Pancreas (tissue), 10 donors: ENCODE measurements at regions not wholly inside any gene's neighbourhood (a gene's known extent, or its start where the extent isn't known, plus 50 kb on each side); places are given as distances from the start of the nearest gene placed in this dataset.
A peak's percentile ranks its signal among the peaks of the same experiment; 100 is the strongest.

ENCODE experiments used
- ATAC-seq, 4 donors: fragments of 200-7000 bp; cut with Tn5 transposase; one replicate each; pipeline versions ENCODE4 v1.8.0 to v1.9.1; 2020; ENCODE audit warnings: mild to moderate bottlenecking in 4 of 4, moderate library complexity in 4 of 4
- DNase-seq, 6 donors: peaks; one replicate each; pipeline ENCODE4 v3.0.0-alpha.2; 2020
- FAIRE-seq: peaks from 2 replicates; lab custom pipeline; 2012; peaks lifted over from hg19 to GRCh38; lab: Jason Lieb, UNC
- H3K27ac ChIP-seq, 4 donors: fragments of 200-600 bp; sonication (generic); 1 replicate in 3 of 4; 2 replicates in 1 of 4; pipeline versions ENCODE4 v1.5.0 to v1.8.0; 2020
- H3K27me3 ChIP-seq, 4 donors: fragments of 200-600 bp; one replicate each; pipeline ENCODE4 v1.8.0; 2021
- H3K36me3 ChIP-seq, 3 donors: fragments of 200-600 bp; sonication (generic) in 1 of 3; one replicate each; pipeline versions ENCODE4 v1.5.0 to v1.8.0; 2020 to 2021
- H3K4me1 ChIP-seq, 3 donors: fragments of 200-600 bp; one replicate each; pipeline ENCODE4 v1.8.0; 2021
- H3K4me3 ChIP-seq, 4 donors: fragments of 200-600 bp; sonication (generic) in 2 of 4; one replicate each; pipeline versions ENCODE4 v1.5.0 to v1.8.0; 2020 to 2021
- H3K9me3 ChIP-seq, 4 donors: fragments of 200-600 bp; one replicate each; pipeline ENCODE4 v1.8.0; 2021
- WGBS, 2 donors: extraction: QIAGEN DNeasy Blood & Tissue Kit; methylation state at CpG; one replicate each; pipeline ENCODE4 v1.1.7; 2013; 5-methylcytosine and 5-hydroxymethylcytosine counted together
- intact Hi-C, 3 donors: fragments of 100-400 bp; cut with DNase I; formaldehyde crosslinking; loops; one replicate each; pipeline versions ENCODE4 v1.11.1 to v1.14.2; 2022
- TF ChIP-seq, protein P1 (sequence below), 4 donors: fragments of 200-600 bp; sonication (generic) in 3 of 4; IDR thresholded peaks; one replicate each; pipeline versions ENCODE4 v1.5.0 to v1.8.0; 2021; ENCODE audit warnings: antibody characterized with exemption in 4 of 4
- donor health status: healthy with polysubstance abuse.
- donor health status: DM: no; HTN: no; CAD: no; lungs with moderate emphysema.
- donor health status: DM: no; HTN: no; CAD: no.
- donor health status: control.
- donor health status: control.
- donor health status: Bipolar disorder and iron deficiency.
- donor health status: DM: yes; HTN: yes; CAD: no.
- donor health status: DM: no; HTN: no; CAD: no.
- donor health status: DM: no; HTN: no; CAD: no.
- donor health status: DM: yes; HTN: yes; CAD: no.

DNA sequence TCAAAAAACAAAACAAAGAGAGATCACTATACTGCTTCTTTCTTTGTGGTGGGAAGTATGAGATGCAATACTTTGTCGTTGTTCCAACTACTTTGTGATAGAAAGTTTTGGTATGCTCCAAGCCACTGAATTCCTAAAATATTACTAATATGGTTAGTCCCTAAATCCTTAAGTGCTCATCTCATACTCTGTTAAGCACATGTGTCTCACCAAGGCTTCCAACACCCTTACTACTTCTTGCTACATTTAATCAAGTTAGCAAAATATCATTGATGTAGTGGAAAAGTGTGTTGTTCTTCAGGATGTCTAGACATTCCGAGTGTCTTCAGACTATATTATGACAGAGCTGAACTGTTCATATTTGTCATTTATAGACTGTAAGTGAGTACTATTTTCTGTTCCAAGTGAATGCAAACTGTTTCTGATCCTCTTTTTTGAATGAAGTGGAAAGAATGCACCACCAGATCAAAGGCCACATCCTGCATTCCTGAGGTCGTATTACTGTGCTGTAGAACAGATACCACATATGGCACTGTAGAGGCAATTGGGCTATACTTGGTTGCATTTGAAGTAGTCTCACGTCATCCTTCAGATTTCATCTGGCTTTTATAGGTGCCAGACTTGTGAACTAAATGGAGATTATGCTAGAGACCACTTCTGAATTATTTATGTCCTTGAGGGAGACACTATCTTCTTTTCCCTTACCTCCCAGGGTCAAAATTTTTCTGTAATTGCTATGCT lies 298.4 kb upstream of the ZNF521 start:
- whole genome bisulfite sequencing, 2 donors, result 39 to 53% methylated on average over 4 of the region's 4 CpGs
- ATAC-seq (peak in 2 of 4 donors; percentile 52 to 62), DNase-seq (no peak), FAIRE-seq (no peak)
- H3K4me3 ChIP-seq, result no peak overlapping the region
- H3K9me3 ChIP-seq, result no peaks in the 10 kb centered on the region
- no peaks in the 10 kb centered on the region for H3K27me3 ChIP-seq
- H3K4me1 ChIP-seq, result no peaks in the 10 kb centered on the region
- H3K27ac ChIP-seq, result no peak overlapping the region
- intact Hi-C loops, result no loop called here
- no peaks in the 10 kb centered on the region for H3K36me3 ChIP-seq
- TF ChIP-seq, protein P1, sequence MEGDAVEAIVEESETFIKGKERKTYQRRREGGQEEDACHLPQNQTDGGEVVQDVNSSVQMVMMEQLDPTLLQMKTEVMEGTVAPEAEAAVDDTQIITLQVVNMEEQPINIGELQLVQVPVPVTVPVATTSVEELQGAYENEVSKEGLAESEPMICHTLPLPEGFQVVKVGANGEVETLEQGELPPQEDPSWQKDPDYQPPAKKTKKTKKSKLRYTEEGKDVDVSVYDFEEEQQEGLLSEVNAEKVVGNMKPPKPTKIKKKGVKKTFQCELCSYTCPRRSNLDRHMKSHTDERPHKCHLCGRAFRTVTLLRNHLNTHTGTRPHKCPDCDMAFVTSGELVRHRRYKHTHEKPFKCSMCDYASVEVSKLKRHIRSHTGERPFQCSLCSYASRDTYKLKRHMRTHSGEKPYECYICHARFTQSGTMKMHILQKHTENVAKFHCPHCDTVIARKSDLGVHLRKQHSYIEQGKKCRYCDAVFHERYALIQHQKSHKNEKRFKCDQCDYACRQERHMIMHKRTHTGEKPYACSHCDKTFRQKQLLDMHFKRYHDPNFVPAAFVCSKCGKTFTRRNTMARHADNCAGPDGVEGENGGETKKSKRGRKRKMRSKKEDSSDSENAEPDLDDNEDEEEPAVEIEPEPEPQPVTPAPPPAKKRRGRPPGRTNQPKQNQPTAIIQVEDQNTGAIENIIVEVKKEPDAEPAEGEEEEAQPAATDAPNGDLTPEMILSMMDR (IDR thresholded peaks at IDR 0.05), result no peak

DNA sequence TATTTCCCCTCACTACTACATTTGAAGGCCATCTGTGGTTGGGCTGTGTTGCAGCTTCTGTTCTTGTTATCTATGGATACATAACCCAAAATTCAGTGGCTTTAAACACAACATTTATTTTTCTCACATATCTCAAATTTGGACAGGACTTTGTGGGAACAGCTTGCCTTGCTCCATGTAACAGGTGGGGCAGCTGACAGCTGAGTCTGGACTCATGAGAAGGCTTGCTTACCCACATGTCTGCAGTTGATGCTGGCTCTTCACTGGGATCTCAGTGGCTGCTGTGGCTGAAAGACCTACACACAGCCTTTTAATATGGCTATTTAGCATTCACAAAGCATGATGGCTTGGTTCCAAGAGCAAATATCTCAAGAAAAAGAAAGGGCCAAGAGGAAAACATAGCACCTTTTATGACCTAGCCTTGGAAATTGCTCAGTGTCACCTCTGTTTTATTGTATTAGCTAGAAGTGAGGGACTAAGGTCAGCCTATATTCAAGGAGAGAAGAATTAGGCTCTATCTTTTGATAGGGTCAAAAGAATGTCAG lies 296.8 kb upstream of the ZNF521 start:
- Histone ChIP-seq H3K4me3 (no peak overlapping the region), H3K27me3 (no peaks in the 10 kb centered on the region), H3K4me1 (no peaks in the 10 kb centered on the region), H3K36me3 (no peaks in the 10 kb centered on the region), H3K27ac (no peak overlapping the region), H3K9me3 (no peaks in the 10 kb centered on the region)
- ATAC-seq, result no peak
- TF ChIP-seq, protein P1 (IDR thresholded peaks at IDR 0.05), result no peak
- DNase-seq, result no peak
- intact Hi-C loops, result no loop called here
- FAIRE-seq, result no peak

DNA sequence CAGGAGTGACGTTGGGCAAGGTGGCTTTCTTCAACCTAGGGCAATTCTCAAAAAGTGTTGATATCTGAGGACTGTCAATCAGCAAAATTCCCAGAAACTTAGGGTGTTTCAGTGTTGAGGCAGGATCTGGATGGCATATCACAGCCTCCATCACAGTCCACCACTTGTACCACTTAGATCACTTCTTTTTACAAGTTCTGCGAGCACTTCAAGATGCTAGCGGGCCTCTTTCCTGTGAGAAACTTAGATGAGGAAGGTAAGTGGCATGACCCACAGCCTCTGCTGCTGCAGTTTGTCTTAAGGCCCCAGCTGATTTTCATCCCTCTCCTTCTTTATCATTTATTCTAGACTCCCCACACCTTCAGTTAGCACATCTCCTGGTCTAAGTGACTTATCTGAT lies 295.4 kb upstream of the ZNF521 start:
- DNase-seq (no peak), FAIRE-seq (no peak), ATAC-seq (no peak)
- Histone ChIP-seq H3K36me3 (no peaks in the 10 kb centered on the region), H3K27me3 (no peaks in the 10 kb centered on the region), H3K9me3 (no peaks in the 10 kb centered on the region), H3K4me1 (no peaks in the 10 kb centered on the region), H3K27ac (no peak overlapping the region), H3K4me3 (no peak overlapping the region)
- intact Hi-C loops, result no loop called here
- TF ChIP-seq, protein P1 (IDR thresholded peaks at IDR 0.05), result no peak
- WGBS, 2 donors, result 67 to 80% methylated on average over 3 of the region's 3 CpGs

DNA sequence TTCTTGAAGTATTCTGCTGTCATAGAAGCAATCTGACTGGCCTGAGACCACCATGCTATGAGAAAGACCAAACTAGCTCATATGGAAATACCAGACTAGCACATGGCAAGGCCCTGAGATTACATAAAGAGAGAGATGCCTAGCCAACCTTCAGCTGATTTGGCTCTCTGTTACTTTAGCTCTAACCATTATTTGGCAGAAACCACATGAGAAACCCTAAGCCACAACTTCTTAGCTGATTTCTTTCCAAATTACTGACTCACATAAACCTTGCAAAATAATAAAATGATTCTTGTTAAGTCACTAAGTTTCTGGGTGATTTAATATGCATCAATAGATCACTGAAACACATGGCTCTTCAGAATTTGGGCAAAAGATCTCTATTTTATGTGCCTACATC lies 295.0 kb upstream of the ZNF521 start:
- FAIRE-seq, result no peak
- intact Hi-C loops, result no loop called here

DNA sequence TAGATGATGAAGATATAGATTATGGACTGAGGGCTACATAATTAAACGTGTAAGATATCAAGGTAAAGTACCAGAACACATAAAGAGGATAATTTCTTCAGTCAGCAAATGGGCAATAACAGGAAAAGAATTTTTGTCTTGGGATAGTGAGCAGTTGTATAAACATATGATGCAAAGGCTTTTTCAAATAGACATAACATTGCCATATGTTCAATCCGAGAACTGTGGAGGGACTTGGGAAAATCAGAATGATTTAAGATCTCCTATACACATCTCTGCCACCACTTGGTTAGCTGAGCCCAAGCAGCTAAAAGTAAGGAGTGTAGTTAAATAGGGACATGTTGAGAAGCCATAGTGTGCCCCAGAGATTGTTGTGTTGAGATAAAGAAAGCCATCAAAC lies 287.6 kb upstream of the ZNF521 start:
- 26 to 30% methylated on average over 2 of the region's 2 CpGs for WGBS, 2 donors
- intact Hi-C loops, result no loop called here

More for the DNA sequence above, 295.0 kb upstream of the ZNF521 start:
- no peaks in the 10 kb centered on the region for H3K27me3 ChIP-seq
- DNase-seq (no peak), ATAC-seq (no peak)
- H3K4me3 ChIP-seq, result no peak overlapping the region
- no peaks in the 10 kb centered on the region for H3K36me3 ChIP-seq
- H3K4me1 ChIP-seq, result no peaks in the 10 kb centered on the region
- no peaks in the 10 kb centered on the region for H3K9me3 ChIP-seq
- TF ChIP-seq, protein P1 (IDR thresholded peaks at IDR 0.05), result no peak
- H3K27ac ChIP-seq, result no peak overlapping the region

More for the DNA sequence above, 287.6 kb upstream of the ZNF521 start:
- ATAC-seq, result no peak
- TF ChIP-seq, protein P1 (IDR thresholded peaks at IDR 0.05), result no peak
- no peaks in the 10 kb centered on the region for H3K4me1 ChIP-seq
- no peak for DNase-seq
- no peak overlapping the region for H3K4me3 ChIP-seq
- H3K36me3 ChIP-seq, result no peaks in the 10 kb centered on the region
- H3K27me3 ChIP-seq, result no peaks in the 10 kb centered on the region
- H3K27ac ChIP-seq, result no peak overlapping the region
- no peaks in the 10 kb centered on the region for H3K9me3 ChIP-seq
- FAIRE-seq, result no peak
